ENCODE measurements at regions not wholly inside any gene's neighbourhood (a gene's known extent, or its start where the extent isn't known, plus 50 kb on each side); places are given as distances from the start of the nearest gene placed in this dataset.

DNA sequence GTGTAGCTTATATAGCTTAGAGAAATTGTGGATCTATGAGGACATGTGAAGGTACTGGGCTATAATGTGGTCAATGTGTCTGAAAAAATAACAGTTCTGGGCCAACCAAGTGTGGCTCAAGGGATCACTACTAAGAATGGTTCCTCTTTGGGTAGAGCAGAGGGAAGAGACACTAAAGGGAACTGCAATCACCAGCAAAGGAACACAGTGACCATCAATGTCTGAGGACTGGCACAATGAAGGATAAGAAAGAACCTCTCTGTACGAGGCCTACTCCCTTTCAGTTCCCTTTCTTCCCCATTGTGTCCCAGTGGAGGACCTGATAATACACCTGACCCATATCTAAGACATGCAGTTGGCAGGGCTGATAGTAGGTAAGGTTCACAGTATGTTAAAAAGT lies 89.9 kb upstream of the JAK1 start:
- Histone ChIP-seq H3K4me2 (ENCODE audit: control insufficient read depth, extremely low read depth, insufficient read depth, low read depth, low read length) (no peak overlapping the region), H3K36me3 (ENCODE audit: control insufficient read depth in 2 of 2, extremely low read depth in 1 of 2, insufficient read depth in 2 of 2, low read length in 2 of 2) (peaks cover 0 to 2% of the 10 kb centered on the region in 2 experiments), H4K20me1 (ENCODE audit: control insufficient read depth, extremely low read depth, insufficient read depth, low read length) (no peaks in the 10 kb centered on the region), H3K9ac (ENCODE audit: control insufficient read depth, extremely low read depth, insufficient read depth, low read length) (no peak overlapping the region), H3K9me3 (ENCODE audit: control insufficient read depth, low read depth, low read length) (no peaks in the 10 kb centered on the region), H3K27ac (ENCODE audit: control insufficient read depth, insufficient read depth, low read length) (no peak overlapping the region), H3K4me1 (ENCODE audit: control insufficient read depth, extremely low read depth, insufficient read depth, low read length) (no peaks in the 10 kb centered on the region), H3K79me2 (ENCODE audit: control insufficient read depth, insufficient read depth, low read length) (no peaks in the 10 kb centered on the region), H3K27me3 (ENCODE audit: control insufficient read depth, extremely low read depth, insufficient read depth, low read length) (no peaks in the 10 kb centered on the region), H3K4me3 (ENCODE audit: control insufficient read depth in 2 of 3, extremely low read depth in 1 of 3, insufficient read depth in 2 of 3, low read depth in 1 of 3, low read length in 3 of 3) (no peak overlapping the region), H3K9me1 (ENCODE audit: control insufficient read depth, extremely low read depth, insufficient read depth, low read length) (no peaks in the 10 kb centered on the region), H2AFZ (ENCODE audit: control insufficient read depth, low read length) (no peak overlapping the region)
- DNase-seq (ENCODE audit: low read depth, low spot score) (no peak), FAIRE-seq (no peak)
- no peak for TF ChIP-seq EZH2 (IDR thresholded peaks at IDR 0.05; ENCODE audit: low read length)
- dilution Hi-C loops (cut with MboI; ENCODE audit: extremely low pct_ligation_motif_present, low sequenced_read_pairs): no loop called here

DNA sequence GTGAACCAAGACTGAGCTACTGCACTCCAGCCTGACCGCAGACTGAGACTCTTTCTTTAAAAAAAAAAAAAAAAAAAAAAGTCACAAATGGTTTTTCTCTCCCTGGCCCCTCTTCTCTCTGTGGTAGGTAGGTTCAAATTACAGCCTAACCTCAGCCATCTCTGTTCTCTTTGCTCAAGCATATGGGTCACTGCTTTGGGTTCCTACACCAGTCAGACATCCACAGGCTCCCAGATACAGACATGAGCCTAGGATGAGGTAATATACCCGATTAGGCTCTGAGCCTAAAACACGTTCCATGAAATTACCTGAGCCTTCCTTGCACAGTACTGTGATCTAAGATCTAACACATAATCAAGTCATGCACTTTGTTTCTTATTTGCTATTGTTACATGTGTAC lies 90.5 kb upstream of the JAK1 start:
- DNase-seq (ENCODE audit: low read depth, low spot score) (no peak), FAIRE-seq (no peak)
- TF ChIP-seq CTCF (optimal IDR thresholded peaks at IDR 0.05 in 1 of 3, IDR thresholded peaks at IDR 0.05 in 1 of 3, conservative IDR thresholded peaks at IDR 0.05 in 1 of 3; ENCODE audit: extremely low read depth in 1 of 3, insufficient read depth in 2 of 3, low read length in 3 of 3) (no peak), EZH2 (IDR thresholded peaks at IDR 0.05; ENCODE audit: low read length) (no peak)
- H4K20me1 ChIP-seq (ENCODE audit: control insufficient read depth, extremely low read depth, insufficient read depth, low read length): no peaks in the 10 kb centered on the region
- H3K79me2 ChIP-seq (ENCODE audit: control insufficient read depth, insufficient read depth, low read length): no peaks in the 10 kb centered on the region
- H3K36me3 ChIP-seq (ENCODE audit: control insufficient read depth in 2 of 2, extremely low read depth in 1 of 2, insufficient read depth in 2 of 2, low read length in 2 of 2): peaks cover 0 to 2% of the 10 kb centered on the region in 2 experiments
- no peaks in the 10 kb centered on the region for H3K27me3 ChIP-seq (ENCODE audit: control insufficient read depth, extremely low read depth, insufficient read depth, low read length)
- H3K9ac ChIP-seq (ENCODE audit: control insufficient read depth, extremely low read depth, insufficient read depth, low read length): no peak overlapping the region
- H3K27ac ChIP-seq (ENCODE audit: control insufficient read depth, insufficient read depth, low read length): no peak overlapping the region
- no peaks in the 10 kb centered on the region for H3K9me3 ChIP-seq (ENCODE audit: control insufficient read depth, low read depth, low read length)
- no peak overlapping the region for H3K4me2 ChIP-seq (ENCODE audit: control insufficient read depth, extremely low read depth, insufficient read depth, low read depth, low read length)
- no peaks in the 10 kb centered on the region for H3K4me1 ChIP-seq (ENCODE audit: control insufficient read depth, extremely low read depth, insufficient read depth, low read length)
- dilution Hi-C loops (cut with MboI; ENCODE audit: extremely low pct_ligation_motif_present, low sequenced_read_pairs): no loop called here
- H3K4me3 ChIP-seq (ENCODE audit: control insufficient read depth in 2 of 3, extremely low read depth in 1 of 3, insufficient read depth in 2 of 3, low read depth in 1 of 3, low read length in 3 of 3): no peak overlapping the region
- H2AFZ ChIP-seq (ENCODE audit: control insufficient read depth, low read length): no peak overlapping the region
- H3K9me1 ChIP-seq (ENCODE audit: control insufficient read depth, extremely low read depth, insufficient read depth, low read length): no peaks in the 10 kb centered on the region

DNA sequence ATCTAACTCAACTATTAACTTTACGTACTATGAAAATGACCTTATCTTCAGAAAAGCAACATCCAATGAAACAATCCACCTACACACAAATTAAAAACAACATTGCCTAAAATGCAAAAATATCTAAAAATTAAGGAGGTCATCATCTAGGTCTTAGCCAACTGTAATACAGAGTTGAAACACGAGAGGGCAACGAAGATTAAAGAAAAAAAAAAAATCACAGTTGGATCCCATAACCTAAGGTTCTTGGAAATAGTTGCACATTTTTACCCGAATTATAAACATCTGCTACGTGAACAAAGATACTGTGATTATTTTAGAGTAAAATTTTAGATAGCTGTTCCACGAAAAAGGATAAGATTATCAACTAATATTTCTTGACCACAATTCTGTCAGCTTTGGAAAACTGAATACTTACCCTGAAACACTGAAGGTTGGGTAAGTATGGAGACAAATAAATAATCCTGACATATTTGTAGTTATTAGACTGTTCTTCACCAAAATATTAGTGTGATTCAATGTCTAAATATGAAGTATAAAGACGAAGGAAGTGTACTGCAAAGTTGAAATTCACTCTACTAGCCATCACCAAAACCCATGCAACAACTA lies 88.0 kb upstream of the AK4 start:
- H3K79me2 ChIP-seq (ENCODE audit: control insufficient read depth, insufficient read depth, low read length): no peaks in the 10 kb centered on the region
- no peaks in the 10 kb centered on the region for H3K9me1 ChIP-seq (ENCODE audit: control insufficient read depth, extremely low read depth, insufficient read depth, low read length)
- H3K27ac ChIP-seq (ENCODE audit: control insufficient read depth, insufficient read depth, low read length): no peak overlapping the region
- no peak overlapping the region for H3K4me3 ChIP-seq (ENCODE audit: control insufficient read depth in 2 of 3, extremely low read depth in 1 of 3, insufficient read depth in 2 of 3, low read depth in 1 of 3, low read length in 3 of 3)
- H3K27me3 ChIP-seq (ENCODE audit: control insufficient read depth, extremely low read depth, insufficient read depth, low read length): no peaks in the 10 kb centered on the region
- H3K36me3 ChIP-seq (ENCODE audit: control insufficient read depth in 2 of 2, extremely low read depth in 1 of 2, insufficient read depth in 2 of 2, low read length in 2 of 2): peaks cover 0 to 2% of the 10 kb centered on the region in 2 experiments
- FAIRE-seq (no peak), DNase-seq (ENCODE audit: low read depth, low spot score) (no peak)
- peak in 2 of 3 experiments; percentile 47 to 51 for TF ChIP-seq CTCF (optimal IDR thresholded peaks at IDR 0.05 in 1 of 3, IDR thresholded peaks at IDR 0.05 in 1 of 3, conservative IDR thresholded peaks at IDR 0.05 in 1 of 3; ENCODE audit: extremely low read depth in 1 of 3, insufficient read depth in 2 of 3, low read length in 3 of 3)
- TF ChIP-seq EZH2 (IDR thresholded peaks at IDR 0.05; ENCODE audit: low read length): no peak
- no peak overlapping the region for H3K9ac ChIP-seq (ENCODE audit: control insufficient read depth, extremely low read depth, insufficient read depth, low read length)
- no peaks in the 10 kb centered on the region for H3K4me1 ChIP-seq (ENCODE audit: control insufficient read depth, extremely low read depth, insufficient read depth, low read length)
- H2AFZ ChIP-seq (ENCODE audit: control insufficient read depth, low read length): no peak overlapping the region
- no peaks in the 10 kb centered on the region for H3K9me3 ChIP-seq (ENCODE audit: control insufficient read depth, low read depth, low read length)
- no peak overlapping the region for H3K4me2 ChIP-seq (ENCODE audit: control insufficient read depth, extremely low read depth, insufficient read depth, low read depth, low read length)
- dilution Hi-C loops (cut with MboI; ENCODE audit: extremely low pct_ligation_motif_present, low sequenced_read_pairs): no loop called here
- H4K20me1 ChIP-seq (ENCODE audit: control insufficient read depth, extremely low read depth, insufficient read depth, low read length): no peaks in the 10 kb centered on the region

Data from keratinocyte (primary cell).